Fibroblast of lung (primary cell): ENCODE measurements at regions not wholly inside any gene's neighbourhood (a gene's known extent, or its start where the extent isn't known, plus 50 kb on each side); places are given as distances from the start of the nearest gene placed in this dataset.

Experiments
- DNase-seq, 2 donors: peaks; one replicate each; pipeline versions ENCODE4 v3.0.0 to v3.0.0-alpha.2; 2010; ENCODE audit warnings: low read depth in 2 of 2
- H2AFZ ChIP-seq: 2 replicates; pipeline ENCODE4 v1.5.1; 2012; ENCODE audit warnings: low read length, control low read depth, inconsistent platforms
- H3K27ac ChIP-seq: 2 replicates; pipeline ENCODE4 v1.5.1; 2011; ENCODE audit warnings: low read length, control low read depth; ENCODE audit not compliant: insufficient read depth
- H3K27me3 ChIP-seq: 2 replicates; pipeline ENCODE4 v1.5.1; 2011; ENCODE audit warnings: mild to moderate bottlenecking, low read length; ENCODE audit not compliant: control insufficient read depth, insufficient read depth
- H3K36me3 ChIP-seq: 2 replicates; pipeline ENCODE4 v1.5.1; 2011; ENCODE audit warnings: low read length; ENCODE audit not compliant: control insufficient read depth, insufficient read depth
- H3K4me1 ChIP-seq: 2 replicates; pipeline ENCODE4 v1.5.1; 2011; ENCODE audit warnings: low read length; ENCODE audit not compliant: control insufficient read depth, insufficient read depth; ENCODE audit errors: extremely low read depth
- H3K4me2 ChIP-seq: 2 replicates; pipeline ENCODE4 v1.5.1; 2011; ENCODE audit warnings: low read length, control low read depth; ENCODE audit not compliant: insufficient read depth; ENCODE audit errors: extremely low read depth
- H3K4me3 ChIP-seq, 4 experiments: fragments of 200-600 bp in 1 of 4; sonication (generic) in 1 of 4; replicated peaks in 1 of 4; 2 replicates each; pipeline ENCODE4 v1.5.1; 2011 to 2016; ENCODE audit warnings: low read length in 4 of 4, low read depth in 3 of 4, mild to moderate bottlenecking in 3 of 4, control low read depth in 2 of 4, inconsistent platforms in 1 of 4, mixed read lengths in 1 of 4; ENCODE audit not compliant: insufficient read depth in 1 of 4; ENCODE audit errors: control extremely low read depth in 1 of 4
- H3K79me2 ChIP-seq: 2 replicates; pipeline ENCODE4 v1.5.1; 2012; ENCODE audit warnings: mild to moderate bottlenecking, low read length, inconsistent platforms; ENCODE audit not compliant: control insufficient read depth, insufficient read depth
- H3K9ac ChIP-seq: 2 replicates; pipeline ENCODE4 v1.5.1; 2011; ENCODE audit warnings: mild to moderate bottlenecking, low read length, control low read depth; ENCODE audit not compliant: insufficient read depth
- H3K9me3 ChIP-seq: 2 replicates; pipeline ENCODE4 v1.5.1; 2012; ENCODE audit warnings: low read depth, low read length; ENCODE audit not compliant: control insufficient read depth, insufficient read depth
- H4K20me1 ChIP-seq: 2 replicates; pipeline ENCODE4 v1.5.1; 2011; ENCODE audit warnings: low read length; ENCODE audit not compliant: control insufficient read depth, insufficient read depth; ENCODE audit errors: extremely low read depth
- EZH2 ChIP-seq: IDR thresholded peaks from 2 replicates; pipeline ENCODE4 v1.5.1; 2012; ENCODE audit warnings: low read length, control low read depth, mild to moderate bottlenecking; ENCODE audit errors: missing control alignments
- TF ChIP-seq, protein P1 (sequence below), 2 donors: IDR thresholded peaks in 1 of 2; conservative IDR thresholded peaks in 1 of 2; 1 replicate in 1 of 2; 2 replicates in 1 of 2; pipeline ENCODE4 v1.5.1; 2011 to 2012; ENCODE audit warnings: low read length in 2 of 2, control low read depth in 1 of 2, inconsistent platforms in 1 of 2, low read depth in 1 of 2, mild to moderate bottlenecking in 1 of 2

- Histone ChIP-seq H4K20me1 (no peaks in the 10 kb centered on the region), H3K79me2 (no peaks in the 10 kb centered on the region), H3K4me1 (no peaks in the 10 kb centered on the region), H2AFZ (no peak overlapping the region), H3K27ac (no peak overlapping the region), H3K27me3 (no peaks in the 10 kb centered on the region), H3K9me3 (no peaks in the 10 kb centered on the region), H3K4me3 (no peak overlapping the region), H3K9ac (no peak overlapping the region), H3K4me2 (no peak overlapping the region), H3K36me3 (no peaks in the 10 kb centered on the region)
- TF ChIP-seq EZH2: no peak
- TF ChIP-seq, protein P1, sequence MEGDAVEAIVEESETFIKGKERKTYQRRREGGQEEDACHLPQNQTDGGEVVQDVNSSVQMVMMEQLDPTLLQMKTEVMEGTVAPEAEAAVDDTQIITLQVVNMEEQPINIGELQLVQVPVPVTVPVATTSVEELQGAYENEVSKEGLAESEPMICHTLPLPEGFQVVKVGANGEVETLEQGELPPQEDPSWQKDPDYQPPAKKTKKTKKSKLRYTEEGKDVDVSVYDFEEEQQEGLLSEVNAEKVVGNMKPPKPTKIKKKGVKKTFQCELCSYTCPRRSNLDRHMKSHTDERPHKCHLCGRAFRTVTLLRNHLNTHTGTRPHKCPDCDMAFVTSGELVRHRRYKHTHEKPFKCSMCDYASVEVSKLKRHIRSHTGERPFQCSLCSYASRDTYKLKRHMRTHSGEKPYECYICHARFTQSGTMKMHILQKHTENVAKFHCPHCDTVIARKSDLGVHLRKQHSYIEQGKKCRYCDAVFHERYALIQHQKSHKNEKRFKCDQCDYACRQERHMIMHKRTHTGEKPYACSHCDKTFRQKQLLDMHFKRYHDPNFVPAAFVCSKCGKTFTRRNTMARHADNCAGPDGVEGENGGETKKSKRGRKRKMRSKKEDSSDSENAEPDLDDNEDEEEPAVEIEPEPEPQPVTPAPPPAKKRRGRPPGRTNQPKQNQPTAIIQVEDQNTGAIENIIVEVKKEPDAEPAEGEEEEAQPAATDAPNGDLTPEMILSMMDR (conservative IDR thresholded peaks at IDR 0.05 in 1 of 2, IDR thresholded peaks at IDR 0.05 in 1 of 2; ENCODE audit: low read depth in 1 of 2, low read length in 2 of 2): no peak
- no peak for DNase-seq
These were observed 1316.9 kb upstream of the TENM3 start for GRCh38 chr4:180926277-180926676.

DNA sequence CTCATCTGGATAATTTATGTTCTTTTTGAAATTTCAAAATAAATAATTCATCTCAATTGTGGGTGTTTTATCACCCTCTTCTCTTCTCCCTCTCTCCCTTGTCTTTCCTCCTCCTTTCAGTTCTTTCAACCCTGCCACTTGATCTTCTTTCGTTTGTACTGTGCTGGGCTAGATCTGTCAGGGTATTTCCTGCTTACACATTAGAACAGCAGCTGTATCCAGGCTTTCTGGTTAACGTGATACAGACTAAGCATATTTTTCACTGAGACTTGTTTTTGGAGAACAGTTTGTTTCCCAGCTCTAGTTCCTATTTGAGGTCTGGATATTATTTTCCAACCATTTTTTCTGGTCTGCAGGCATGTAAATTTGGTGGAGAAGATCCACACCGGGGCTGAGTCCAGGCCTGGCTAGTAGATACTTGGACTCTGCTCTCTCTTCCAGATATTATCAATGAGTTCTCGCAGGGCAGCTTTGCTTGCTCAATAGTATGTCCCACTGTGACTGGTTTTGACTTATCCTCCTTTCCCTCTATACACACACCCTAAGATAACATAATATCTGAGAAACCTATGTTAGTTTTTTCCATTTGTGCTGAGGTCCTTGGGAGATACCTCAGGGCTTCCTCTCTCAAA lies 1310.7 kb upstream of the TENM3 start:
- no peak overlapping the region for H3K27ac ChIP-seq

GRCh38 chr4:180937083-180937482 lies 1306.1 kb upstream of the TENM3 start:
- DNase-seq: no peak
- Histone ChIP-seq H4K20me1 (no peaks in the 10 kb centered on the region), H3K9ac (no peak overlapping the region), H3K27ac (no peak overlapping the region), H3K27me3 (no peaks in the 10 kb centered on the region), H3K4me2 (no peak overlapping the region), H3K36me3 (no peaks in the 10 kb centered on the region), H3K4me1 (no peaks in the 10 kb centered on the region), H3K79me2 (no peaks in the 10 kb centered on the region), H3K9me3 (no peaks in the 10 kb centered on the region), H3K4me3 (no peak overlapping the region), H2AFZ (no peak overlapping the region)
- TF ChIP-seq, protein P1 (conservative IDR thresholded peaks at IDR 0.05 in 1 of 2, IDR thresholded peaks at IDR 0.05 in 1 of 2; ENCODE audit: low read depth in 1 of 2, low read length in 2 of 2): no peak
- TF ChIP-seq EZH2: no peak

More for the DNA sequence above, 1310.7 kb upstream of the TENM3 start:
- TF ChIP-seq, protein P1 (conservative IDR thresholded peaks at IDR 0.05 in 1 of 2, IDR thresholded peaks at IDR 0.05 in 1 of 2; ENCODE audit: low read depth in 1 of 2, low read length in 2 of 2): no peak
- TF ChIP-seq EZH2: no peak
- H3K79me2 ChIP-seq: no peaks in the 10 kb centered on the region
- H3K4me2 ChIP-seq: no peak overlapping the region
- H3K9me3 ChIP-seq: no peaks in the 10 kb centered on the region
- H3K4me1 ChIP-seq: no peaks in the 10 kb centered on the region
- peak in 1 of 2 donors; percentile 55 for DNase-seq
- no peaks in the 10 kb centered on the region for H3K27me3 ChIP-seq
- H3K9ac ChIP-seq: no peak overlapping the region
- H3K36me3 ChIP-seq: no peaks in the 10 kb centered on the region
- no peak overlapping the region for H3K4me3 ChIP-seq
- no peak overlapping the region for H2AFZ ChIP-seq
- H4K20me1 ChIP-seq: no peaks in the 10 kb centered on the region
